ENCODE measurements at regions not wholly inside any gene's neighbourhood (a gene's known extent, or its start where the extent isn't known, plus 50 kb on each side); places are given as distances from the start of the nearest gene placed in this dataset.

- no peak overlapping the region for H3K4me3 Mint-ChIP-seq
- no peak overlapping the region for H3K27ac Mint-ChIP-seq
- H3K9me3 Mint-ChIP-seq, result no peaks in the 10 kb centered on the region
- ATAC-seq (no peak), DNase-seq (ENCODE audit: low spot score in 2 of 2) (no peak)
- no peaks in the 10 kb centered on the region for H3K36me3 Mint-ChIP-seq
- peaks cover 13% of the 10 kb centered on the region for H3K4me1 Mint-ChIP-seq
Observed at GRCh38 chr11:126113963-126114362, 51.3 kb upstream of the CDON start.

DNA sequence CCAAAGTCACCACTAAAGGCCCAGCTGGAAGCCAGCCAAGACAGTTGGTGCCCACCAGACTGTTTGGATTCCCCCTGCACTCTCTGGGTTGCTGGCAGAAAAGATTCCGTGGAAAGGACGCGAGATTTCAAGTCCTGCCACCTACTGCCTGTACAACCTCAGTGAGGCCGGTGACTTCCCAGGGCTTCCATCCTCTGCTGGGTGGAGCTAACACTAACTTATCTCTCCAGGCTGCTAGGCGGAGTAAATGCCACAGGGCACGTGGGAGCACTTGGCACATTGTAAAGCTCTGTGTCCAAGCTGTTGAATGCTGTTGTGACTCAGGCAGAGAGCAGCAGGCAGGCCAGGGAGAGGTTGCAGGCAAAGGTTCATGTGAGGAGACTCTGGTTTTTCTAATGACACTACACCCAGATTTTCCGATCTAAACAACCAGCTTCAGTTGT lies 50.9 kb upstream of the CDON start:
- peaks cover 13% of the 10 kb centered on the region for H3K4me1 Mint-ChIP-seq
- H3K9me3 Mint-ChIP-seq, result no peaks in the 10 kb centered on the region
- DNase-seq (ENCODE audit: low spot score in 2 of 2), result no peak

DNA sequence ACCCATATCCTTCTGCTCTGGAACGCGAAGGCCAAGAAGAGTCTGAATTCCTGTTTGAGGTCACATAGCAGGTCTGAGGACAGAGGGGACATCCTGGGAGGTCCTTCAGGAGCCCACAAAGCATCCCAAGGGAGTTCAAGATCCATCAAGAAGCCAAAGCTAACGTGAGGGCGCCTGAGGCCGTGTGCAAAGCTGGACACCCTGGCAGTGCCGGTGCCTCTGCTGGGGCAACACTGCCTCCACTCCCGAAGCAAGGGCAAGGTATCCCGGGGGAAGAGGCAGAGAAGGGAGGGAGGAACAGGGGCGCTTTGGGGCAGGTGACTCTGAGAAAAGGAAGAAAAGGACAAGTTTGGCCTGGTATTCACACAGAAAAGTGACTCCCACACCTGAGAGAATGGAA lies 50.3 kb upstream of the CDON start:
- DNase-seq (ENCODE audit: low spot score in 2 of 2) (no peak), ATAC-seq (no peak)
- H3K4me1 Mint-ChIP-seq, result peaks cover 13% of the 10 kb centered on the region
- no peak overlapping the region for H3K4me3 Mint-ChIP-seq
- H3K9me3 Mint-ChIP-seq, result no peaks in the 10 kb centered on the region
- no peaks in the 10 kb centered on the region for H3K36me3 Mint-ChIP-seq
- H3K27ac Mint-ChIP-seq, result peak overlapping the region; percentile 69

More for the DNA sequence above, 50.9 kb upstream of the CDON start:
- ATAC-seq, result no peak
- H3K36me3 Mint-ChIP-seq, result no peaks in the 10 kb centered on the region
- no peak overlapping the region for H3K4me3 Mint-ChIP-seq
- no peak overlapping the region for H3K27ac Mint-ChIP-seq

DNA sequence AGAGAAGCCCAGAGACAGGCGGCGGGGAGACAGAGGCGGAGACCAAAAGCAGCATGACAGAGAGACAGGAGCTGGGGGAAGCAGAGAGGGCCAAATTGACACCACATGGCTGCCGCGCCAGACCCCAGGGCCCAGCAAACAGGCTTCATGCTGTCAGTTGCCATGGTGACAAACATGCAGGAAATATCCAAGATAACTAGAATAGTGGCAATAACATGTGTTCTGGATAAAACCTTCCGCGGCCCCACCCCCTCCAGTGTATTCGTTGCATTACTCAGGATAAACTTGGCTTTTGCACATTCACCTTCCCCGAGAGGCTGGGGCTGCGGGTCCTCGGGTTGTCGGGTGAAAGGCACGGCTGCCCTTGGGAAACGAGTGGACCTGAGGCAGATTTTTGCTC lies 49.9 kb upstream of the CDON start:
- no peak for ATAC-seq
- H3K4me3 Mint-ChIP-seq, result no peak overlapping the region
- H3K27ac Mint-ChIP-seq, result peak overlapping the region; percentile 69
- H3K36me3 Mint-ChIP-seq, result no peaks in the 10 kb centered on the region
- DNase-seq (ENCODE audit: low spot score in 2 of 2), result no peak
- no peaks in the 10 kb centered on the region for H3K9me3 Mint-ChIP-seq
- peaks cover 13% of the 10 kb centered on the region for H3K4me1 Mint-ChIP-seq

All from stimulated activated effector memory CD8-positive, alpha-beta T cell treated with anti-CD3 and anti-CD28 coated beads, Interleukin-12 subunit alpha, Interleukin-12 subunit beta, amount 100 ng/mL, for 72 hours (primary cell).